ENCODE measurements at regions not wholly inside any gene's neighbourhood (a gene's known extent, or its start where the extent isn't known, plus 50 kb on each side); places are given as distances from the start of the nearest gene placed in this dataset.

- DNase-seq (ENCODE audit: low spot score), result no peak
Measured at GRCh38 chr6:138608896-138609295, 109.6 kb upstream of the NHSL1 start.

DNA sequence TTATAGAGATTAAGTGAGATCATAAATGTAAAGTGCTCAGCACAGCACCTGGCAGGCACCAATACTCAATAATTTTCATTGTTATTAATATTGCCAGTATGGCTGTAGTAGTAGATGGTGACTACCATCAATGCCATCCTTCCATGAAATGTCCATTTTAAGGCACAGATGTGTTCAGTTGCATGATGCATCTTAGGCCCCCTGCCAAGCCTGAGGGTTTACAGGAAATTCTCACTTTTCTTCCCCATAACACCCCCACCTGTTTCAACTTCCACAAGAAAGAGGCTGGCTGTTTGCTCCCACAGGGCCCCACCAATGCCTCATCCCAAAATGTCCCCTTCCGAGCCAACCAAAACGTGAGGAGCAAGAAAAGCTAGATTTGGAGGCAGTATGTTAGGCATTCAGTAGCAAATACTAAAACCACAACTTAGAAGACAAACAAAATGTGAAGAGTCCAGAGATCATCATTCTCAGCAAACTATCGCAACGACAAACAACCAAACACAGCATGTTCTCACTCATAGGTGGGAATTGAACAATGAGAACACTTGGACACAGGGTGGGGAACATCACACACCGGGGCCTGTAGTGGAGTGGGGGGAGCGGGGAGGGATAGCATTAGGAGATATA lies 110.6 kb upstream of the NHSL1 start:
- DNase-seq (ENCODE audit: low spot score), result no peak

- no peak for DNase-seq (ENCODE audit: low spot score)
Measured at GRCh38 chr6:138610816-138611215, 111.5 kb upstream of the NHSL1 start.

- no peak for DNase-seq (ENCODE audit: low spot score)
Measured at GRCh38 chr6:138614151-138614550, 114.9 kb upstream of the NHSL1 start.

DNA sequence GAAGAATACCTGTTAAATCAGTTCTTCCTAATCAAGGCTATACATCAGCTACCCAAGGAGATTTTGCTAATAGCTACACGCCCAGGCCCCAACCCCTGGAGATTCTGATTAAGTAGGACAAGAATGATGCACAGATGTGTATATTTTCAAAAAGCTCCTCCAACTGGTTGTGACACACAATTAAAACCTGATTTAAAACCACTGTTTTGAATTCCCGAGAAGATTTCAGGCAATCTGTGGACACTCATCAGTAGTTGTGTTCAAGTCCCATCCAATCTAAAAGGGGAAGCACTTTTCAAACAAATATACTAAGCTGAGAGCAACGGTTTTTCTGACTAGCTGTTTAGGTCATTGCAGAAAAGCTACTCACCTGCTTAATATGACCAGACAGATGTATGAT lies 118.9 kb upstream of the NHSL1 start:
- DNase-seq (ENCODE audit: low spot score), result no peak

GRCh38 chr6:138620630-138621029 lies 121.3 kb upstream of the NHSL1 start:
- no peak for DNase-seq (ENCODE audit: low spot score)

- DNase-seq (ENCODE audit: low spot score), result peak; percentile 55
Measured at GRCh38 chr6:138622967-138623366, 123.7 kb upstream of the NHSL1 start.

DNA sequence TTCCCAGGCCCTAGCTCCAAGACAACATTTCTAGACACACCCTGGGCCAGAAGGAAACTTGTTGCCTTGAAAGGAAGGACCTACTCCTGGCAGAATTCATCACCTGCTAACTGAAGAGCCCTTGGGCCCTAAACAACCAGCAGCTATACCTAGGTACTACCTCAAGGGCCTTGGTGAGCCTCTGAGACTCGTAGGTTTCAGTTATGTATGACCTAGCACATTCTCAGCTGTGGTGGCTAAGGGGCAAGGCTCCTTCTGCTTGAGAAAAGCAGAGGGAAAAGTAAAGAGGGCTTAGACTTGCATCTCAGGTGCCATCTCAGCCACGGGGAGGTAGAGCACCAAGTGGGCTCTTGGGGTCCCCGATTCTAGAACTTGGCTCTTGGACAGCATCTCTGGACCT lies 132.3 kb upstream of the NHSL1 start:
- no peak for DNase-seq (ENCODE audit: low spot score)

GRCh38 chr6:138637822-138638221 lies 135.7 kb upstream of the CCDC28A start:
- DNase-seq (ENCODE audit: low spot score), result no peak

GRCh38 chr6:138638604-138639003 lies 135.0 kb upstream of the CCDC28A start:
- DNase-seq (ENCODE audit: low spot score), result no peak

GRCh38 chr6:138640028-138640427 lies 133.5 kb upstream of the CCDC28A start:
- DNase-seq (ENCODE audit: low spot score), result no peak

DNA sequence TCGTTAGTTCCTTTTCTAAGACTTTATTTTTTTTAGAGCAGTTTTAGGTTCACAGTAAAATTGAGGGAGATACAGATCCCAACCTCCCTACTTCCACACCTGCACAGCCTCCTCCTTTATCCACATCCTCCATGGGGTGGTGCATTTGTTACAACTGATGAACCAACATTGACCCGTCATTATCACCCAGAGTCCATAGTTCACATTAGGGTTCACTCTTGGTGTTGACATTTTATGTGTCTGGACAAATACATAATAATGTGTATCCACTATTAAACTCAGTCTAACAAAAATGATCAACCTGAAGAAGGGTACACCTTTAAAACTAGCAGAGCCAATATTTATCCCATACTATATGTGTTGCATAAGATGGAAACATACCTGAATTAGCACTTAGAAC lies 130.4 kb upstream of the CCDC28A start:
- no peak for DNase-seq (ENCODE audit: low spot score)

DNA sequence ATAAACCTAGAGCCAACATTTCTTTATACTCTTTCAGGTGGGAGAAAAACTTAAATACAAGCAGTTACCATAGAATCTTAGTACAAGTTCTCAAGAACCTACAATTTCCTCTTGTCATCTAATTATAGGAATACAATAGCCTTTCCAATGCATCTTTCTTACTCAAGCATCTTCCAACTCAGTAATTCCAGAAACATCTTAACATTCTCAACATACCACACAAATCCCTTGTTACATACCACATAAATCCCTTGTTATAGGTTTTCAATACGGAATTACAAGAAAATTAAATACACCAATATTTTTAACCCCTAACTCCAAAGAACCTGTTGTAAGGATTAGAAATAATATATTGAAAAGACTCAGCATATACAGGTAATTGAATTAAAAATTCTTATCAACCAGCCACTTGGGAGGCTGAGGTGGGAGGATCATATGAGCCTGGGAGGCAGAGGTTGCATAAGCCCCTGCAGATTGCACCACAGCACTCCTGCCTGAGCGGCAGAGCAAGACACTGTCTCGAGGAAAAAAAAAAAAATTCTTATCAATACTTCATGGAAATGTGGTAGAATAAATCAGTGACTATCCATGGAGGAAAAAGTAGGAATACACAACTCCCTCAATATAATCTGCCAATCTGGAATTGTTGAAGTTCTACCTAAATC lies 127.5 kb upstream of the CCDC28A start:
- DNase-seq (ENCODE audit: low spot score), result no peak

GRCh38 chr6:138647006-138647405 lies 126.6 kb upstream of the CCDC28A start:
- DNase-seq (ENCODE audit: low spot score), result no peak

DNA sequence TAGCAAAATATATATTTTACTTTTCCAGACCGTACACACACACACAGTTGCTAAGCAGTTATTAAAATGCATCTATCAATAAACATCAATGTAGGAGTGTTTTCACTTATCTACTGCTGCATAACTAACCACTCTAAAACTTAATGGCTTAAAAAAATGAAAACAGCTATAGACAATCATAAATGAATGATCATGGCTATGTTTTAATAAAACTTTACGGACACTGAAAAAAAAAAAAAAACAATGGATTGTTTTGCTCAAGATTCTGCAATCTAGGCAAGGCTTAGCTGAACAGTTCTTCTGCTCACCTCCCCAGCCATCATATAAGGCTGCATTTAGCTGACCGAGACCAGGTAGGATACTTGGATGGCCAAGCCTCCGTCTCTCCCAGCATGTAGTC lies 125.4 kb upstream of the CCDC28A start:
- no peak for DNase-seq (ENCODE audit: low spot score)

DNA sequence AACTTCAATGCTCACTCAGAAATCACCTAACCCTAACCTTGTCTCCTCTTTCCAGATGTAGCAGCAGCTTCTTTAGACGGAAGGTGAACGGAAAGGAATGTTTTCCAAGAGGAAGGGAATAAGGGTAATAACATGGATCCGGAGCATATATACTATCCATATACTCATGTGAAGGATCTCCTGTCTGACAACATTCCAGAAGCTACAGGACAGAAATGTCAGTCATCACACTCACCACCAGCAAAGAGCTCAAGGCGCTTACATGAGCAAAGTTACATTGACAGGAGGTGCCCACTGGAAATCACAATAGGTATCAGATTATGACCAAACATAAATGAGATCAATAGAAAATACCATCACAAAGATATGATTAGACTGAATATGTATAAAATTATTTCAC lies 122.1 kb upstream of the CCDC28A start:
- DNase-seq (ENCODE audit: low spot score), result no peak

GRCh38 chr6:138652824-138653223 lies 120.7 kb upstream of the CCDC28A start:
- DNase-seq (ENCODE audit: low spot score), result no peak

- no peak for DNase-seq (ENCODE audit: low spot score)
Measured at GRCh38 chr6:138653435-138653834, 120.1 kb upstream of the CCDC28A start.

DNA sequence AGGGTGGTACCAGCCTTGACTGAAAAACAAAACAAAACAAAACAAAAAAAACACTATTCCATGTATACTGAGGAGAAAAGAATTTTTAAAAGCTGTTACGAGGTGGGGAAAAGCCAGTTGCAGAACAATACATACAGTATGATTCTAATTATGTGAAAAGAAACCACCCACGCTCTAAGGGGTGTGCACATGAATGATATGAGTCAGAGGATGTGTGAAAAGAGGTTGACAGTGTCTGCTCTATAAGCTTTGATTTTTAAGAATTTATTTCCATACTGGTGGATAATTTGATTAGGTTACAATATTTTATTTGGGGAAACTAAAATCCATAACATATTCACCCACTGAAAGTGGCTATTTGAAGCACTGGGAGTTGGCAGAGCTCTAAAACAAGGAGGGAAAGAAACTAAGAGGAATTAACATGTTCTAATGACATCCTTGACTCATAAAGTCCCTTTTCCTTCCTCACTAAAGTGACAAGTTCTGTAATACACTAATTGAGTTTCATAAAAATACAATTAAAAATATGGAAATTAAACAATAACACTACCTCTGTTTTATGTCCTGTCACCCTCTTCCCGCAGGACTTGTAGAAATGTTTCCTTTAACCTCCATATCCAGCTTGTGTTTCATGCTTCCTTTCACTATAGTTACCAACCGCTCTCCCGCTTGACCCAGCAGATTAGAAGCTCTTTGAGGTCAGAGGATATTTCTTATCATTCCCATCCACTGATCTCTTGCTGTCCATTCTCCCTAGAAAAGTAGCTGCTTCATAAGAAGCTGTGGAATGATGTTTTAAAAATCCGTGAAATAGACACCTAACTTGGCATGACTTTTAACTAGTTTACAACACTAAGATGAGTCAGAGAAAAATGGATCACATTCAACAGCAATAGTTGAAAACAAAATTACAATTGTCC lies 118.6 kb upstream of the CCDC28A start:
- peak; percentile 29 for DNase-seq (ENCODE audit: low spot score)

GRCh38 chr6:138655828-138656227 lies 117.7 kb upstream of the CCDC28A start:
- DNase-seq (ENCODE audit: low spot score), result no peak

DNA sequence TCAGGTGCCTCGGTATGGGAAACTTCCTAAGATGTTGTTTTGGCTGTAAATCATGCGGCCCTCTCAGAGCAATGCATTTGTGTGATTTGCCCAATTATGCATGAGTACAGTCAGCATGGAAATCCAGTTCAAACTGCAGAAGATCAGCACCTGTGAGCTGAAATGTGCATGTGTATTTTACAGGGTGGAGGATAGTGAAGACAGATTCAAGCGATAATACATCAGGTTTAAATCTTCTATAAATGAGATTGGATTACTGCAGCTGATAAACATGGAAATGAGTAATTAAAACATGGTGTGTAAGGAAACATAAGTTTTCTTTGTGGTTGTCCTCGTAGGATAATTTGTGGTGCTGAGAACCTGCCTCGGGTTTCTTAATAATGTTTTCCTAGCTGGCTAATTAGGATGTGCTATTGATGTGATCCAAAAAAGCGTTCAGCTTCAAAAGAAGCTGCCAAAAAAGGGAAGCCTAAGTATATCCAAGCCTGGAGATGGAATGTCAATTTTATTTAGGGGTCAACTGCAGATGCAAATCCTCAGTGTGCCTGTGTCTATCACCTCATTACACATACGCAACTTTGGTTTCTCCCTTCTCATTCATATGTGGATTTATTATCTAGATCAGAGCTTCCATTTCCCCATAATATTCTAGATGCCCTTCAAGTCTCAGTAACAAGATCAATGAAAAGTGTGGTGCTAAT lies 117.1 kb upstream of the CCDC28A start:
- no peak for DNase-seq (ENCODE audit: low spot score)

GRCh38 chr6:138657065-138657425 lies 116.5 kb upstream of the CCDC28A start:
- no peak for DNase-seq (ENCODE audit: low spot score)

- DNase-seq (ENCODE audit: low spot score), result no peak
Measured at GRCh38 chr6:138659998-138660397, 113.6 kb upstream of the CCDC28A start.

Measured in kidney tubule cell (primary cell).